Germinal center (tissue), 1 donor: ENCODE measurements at regions not wholly inside any gene's neighbourhood (a gene's known extent, or its start where the extent isn't known, plus 50 kb on each side); places are given as distances from the start of the nearest gene placed in this dataset.

Experiments
- DNase-seq: peaks from one replicate; pipeline ENCODE4 v3.0.0; 2012; ENCODE audit warnings: mixed read lengths, low spot score

GRCh38 chr1:8115031-8115768, 89.1 kb upstream of the ERRFI1 start:
- no peak for DNase-seq

- no peak for DNase-seq
Measured at GRCh38 chr1:8113262-8114220, 87.4 kb upstream of the ERRFI1 start.

GRCh38 chr1:8112611-8113261, 86.6 kb upstream of the ERRFI1 start:
- no peak for DNase-seq

GRCh38 chr1:8111560-8111959, 85.5 kb upstream of the ERRFI1 start:
- DNase-seq = no peak

- no peak for DNase-seq
Measured at GRCh38 chr1:8109216-8109615, 83.1 kb upstream of the ERRFI1 start.

GRCh38 chr1:8107897-8108296, 81.8 kb upstream of the ERRFI1 start:
- no peak for DNase-seq

GRCh38 chr1:8104278-8105236, 78.4 kb upstream of the ERRFI1 start:
- DNase-seq = no peak

- no peak for DNase-seq
Measured at GRCh38 chr1:8097908-8098307, 71.8 kb upstream of the ERRFI1 start.

GRCh38 chr1:8097077-8097799, 71.1 kb upstream of the ERRFI1 start:
- DNase-seq = no peak

GRCh38 chr1:8096105-8097011, 70.2 kb upstream of the ERRFI1 start:
- no peak for DNase-seq

- DNase-seq = no peak
Measured at GRCh38 chr1:8095584-8095983, 69.5 kb upstream of the ERRFI1 start.

- no peak for DNase-seq
Measured at GRCh38 chr1:8094481-8095241, 68.6 kb upstream of the ERRFI1 start.

- no peak for DNase-seq
Measured at GRCh38 chr1:8093221-8093980, 67.3 kb upstream of the ERRFI1 start.

GRCh38 chr1:8092657-8093056, 66.5 kb upstream of the ERRFI1 start:
- DNase-seq = no peak

GRCh38 chr1:8091691-8092090, 65.6 kb upstream of the ERRFI1 start:
- no peak for DNase-seq

GRCh38 chr1:8090241-8090702, 64.2 kb upstream of the ERRFI1 start:
- no peak for DNase-seq

GRCh38 chr1:8089535-8090228, 63.6 kb upstream of the ERRFI1 start:
- no peak for DNase-seq
